SJSA1 (cell line): ENCODE measurements at regions not wholly inside any gene's neighbourhood (a gene's known extent, or its start where the extent isn't known, plus 50 kb on each side); places are given as distances from the start of the nearest gene placed in this dataset.
"Not testable (repeated sequence)": the region's sequence is repeated elsewhere in the genome, so short reads cannot be mapped to it uniquely, and the experiment has no call there.

ENCODE experiments used
- DNase-seq, 2 experiments: peaks; one replicate each; pipeline ENCODE4 v3.0.0-alpha.2; 2015 to 2020; ENCODE audit warnings: low spot score in 2 of 2, low read depth in 1 of 2
- H3K27ac ChIP-seq: fragments of 250-450 bp; sonication (Bioruptor Pico); 2 replicates; pipeline ENCODE4 v1.5.1; 2020; ENCODE audit warnings: mild to moderate bottlenecking, moderate library complexity
- H3K27me3 ChIP-seq: fragments of 250-450 bp; sonication (Bioruptor Pico); replicated peaks from 2 replicates; pipeline ENCODE4 v1.5.1; 2020; ENCODE audit warnings: mild to moderate bottlenecking, moderate library complexity
- H3K36me3 ChIP-seq: fragments of 250-450 bp; sonication (Bioruptor Pico); 2 replicates; pipeline ENCODE4 v1.5.1; 2020; ENCODE audit warnings: mild to moderate bottlenecking
- H3K4me1 ChIP-seq: fragments of 250-450 bp; sonication (Bioruptor Pico); replicated peaks from 2 replicates; pipeline ENCODE4 v1.6.1; 2021; ENCODE audit warnings: mild to moderate bottlenecking
- H3K4me3 ChIP-seq: fragments of 250-450 bp; sonication (Bioruptor Pico); 2 replicates; pipeline ENCODE4 v1.5.1; 2020; ENCODE audit warnings: mild to moderate bottlenecking
- H3K9me3 ChIP-seq: fragments of 250-450 bp; sonication (Bioruptor Pico); replicated peaks from 2 replicates; pipeline ENCODE4 v1.5.1; 2020; ENCODE audit warnings: mild to moderate bottlenecking

DNA sequence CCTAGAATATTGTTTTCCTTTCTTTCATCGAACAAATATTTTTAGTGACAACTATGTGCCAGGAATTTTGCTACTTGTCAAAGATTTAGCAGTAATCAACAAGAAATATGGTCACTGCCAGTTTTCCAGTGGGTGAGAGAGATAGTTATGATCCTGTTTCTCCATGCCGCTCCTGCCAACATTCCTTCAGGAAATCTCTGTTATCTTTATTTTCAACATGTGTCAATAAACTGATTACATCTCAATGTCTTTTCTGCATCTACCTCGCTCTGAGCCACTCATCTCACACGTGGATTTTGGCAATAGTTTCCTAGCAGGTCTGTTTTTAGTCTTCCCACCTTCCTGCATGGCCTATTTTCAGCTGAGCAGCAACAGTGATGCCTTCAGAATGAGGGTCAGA, 650.0 kb upstream of the STXBP6 start:
- Histone ChIP-seq H3K4me1 (no peaks in the 10 kb centered on the region), H3K27ac (no peak overlapping the region), H3K9me3 (no peaks in the 10 kb centered on the region), H3K4me3 (no peak overlapping the region), H3K27me3 (no peaks in the 10 kb centered on the region), H3K36me3 (no peaks in the 10 kb centered on the region)
- no peak for DNase-seq

DNA sequence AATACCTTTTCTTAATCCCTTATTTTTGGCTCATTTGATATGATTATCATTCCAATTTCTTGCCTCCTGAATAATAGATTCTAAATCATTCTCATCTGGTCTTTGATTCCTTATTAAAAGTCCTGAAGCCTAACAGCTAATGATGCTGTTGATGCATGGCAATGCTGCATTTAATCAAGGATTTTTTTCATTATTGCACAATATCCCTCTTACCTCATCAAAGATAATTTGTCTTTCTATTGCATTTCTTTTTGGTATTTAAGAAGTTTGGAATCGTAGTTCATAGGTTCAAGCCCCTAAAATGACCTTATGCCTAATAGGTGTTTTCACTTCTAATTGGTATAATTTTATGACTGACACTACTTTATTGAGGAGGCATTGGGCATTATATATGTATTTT, 648.2 kb upstream of the STXBP6 start:
- H3K27me3 ChIP-seq = no peaks in the 10 kb centered on the region
- no peak for DNase-seq
- no peak overlapping the region for H3K4me3 ChIP-seq
- no peaks in the 10 kb centered on the region for H3K4me1 ChIP-seq
- no peaks in the 10 kb centered on the region for H3K36me3 ChIP-seq
- no peaks in the 10 kb centered on the region for H3K9me3 ChIP-seq
- H3K27ac ChIP-seq = no peak overlapping the region

DNA sequence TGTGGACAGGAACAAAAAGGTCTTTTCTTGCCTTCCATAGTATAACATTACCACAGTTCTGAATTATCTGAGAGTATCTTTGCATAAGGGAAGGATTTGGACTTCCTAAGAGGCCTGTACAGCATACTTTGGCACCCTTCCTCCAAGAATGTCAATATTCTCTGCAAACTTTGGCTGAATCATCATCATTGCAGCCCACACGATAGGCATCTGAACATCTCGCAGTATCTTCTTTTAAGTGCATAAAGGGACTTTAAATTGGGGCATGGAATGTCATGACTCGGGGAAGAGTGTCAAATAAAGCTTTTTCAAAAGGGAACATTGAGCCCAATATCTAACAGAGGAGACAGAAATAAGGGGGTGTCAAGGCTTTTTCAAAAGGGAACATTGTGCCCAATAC, 646.2 kb upstream of the STXBP6 start:
- Histone ChIP-seq H3K9me3 (no peaks in the 10 kb centered on the region), H3K4me1 (no peaks in the 10 kb centered on the region), H3K36me3 (no peaks in the 10 kb centered on the region), H3K27me3 (no peaks in the 10 kb centered on the region), H3K4me3 (no peak overlapping the region), H3K27ac (no peak overlapping the region)
- DNase-seq = no peak

DNA sequence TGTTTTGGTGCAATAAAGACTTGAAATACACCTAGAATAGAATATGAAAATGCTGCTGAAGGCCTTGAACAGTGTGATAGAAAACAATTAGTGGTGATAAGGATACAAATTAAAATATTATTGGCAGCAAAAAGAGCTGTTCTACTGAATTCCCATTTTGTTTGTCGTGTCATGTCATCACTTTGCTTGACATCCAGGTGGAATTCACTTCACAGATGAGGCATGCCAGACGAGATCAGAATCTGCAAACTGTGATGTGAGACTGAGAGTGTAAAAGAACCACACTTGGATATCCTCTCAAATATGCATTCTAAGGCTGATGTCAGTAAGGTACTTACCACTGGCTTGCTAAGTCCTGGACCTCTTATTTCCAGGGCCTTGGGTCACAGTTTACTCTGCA, 635.1 kb upstream of the STXBP6 start:
- H3K9me3 ChIP-seq = no peaks in the 10 kb centered on the region
- H3K36me3 ChIP-seq = no peaks in the 10 kb centered on the region
- no peaks in the 10 kb centered on the region for H3K4me1 ChIP-seq
- no peaks in the 10 kb centered on the region for H3K27me3 ChIP-seq
- H3K4me3 ChIP-seq = no peak overlapping the region
- no peak overlapping the region for H3K27ac ChIP-seq
- DNase-seq = no peak

DNA sequence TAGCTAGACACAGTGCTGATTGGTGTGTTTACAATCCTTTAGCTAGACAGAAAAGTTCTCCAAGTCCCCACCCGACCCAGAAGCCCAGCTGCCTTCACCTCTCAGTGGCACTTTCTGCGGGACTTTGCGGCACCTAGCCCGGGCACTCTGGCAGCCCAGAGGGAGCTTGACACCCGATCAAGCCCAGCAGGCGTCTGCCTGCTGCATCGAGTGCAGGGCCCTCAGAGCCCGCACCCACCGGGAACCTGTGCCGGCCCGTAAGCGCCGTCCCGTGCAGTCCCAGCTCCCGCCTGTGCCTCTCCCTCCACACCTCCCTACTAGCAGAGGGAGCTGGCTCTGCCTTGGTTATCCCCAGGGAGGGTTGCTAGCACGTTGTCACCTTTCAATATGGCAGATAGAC, 631.0 kb upstream of the STXBP6 start:
- Histone ChIP-seq H3K36me3 (no peaks in the 10 kb centered on the region), H3K9me3 (no peaks in the 10 kb centered on the region), H3K27ac (no peak overlapping the region), H3K4me3 (no peak overlapping the region), H3K27me3 (no peaks in the 10 kb centered on the region), H3K4me1 (no peaks in the 10 kb centered on the region)
- DNase-seq = no peak

DNA sequence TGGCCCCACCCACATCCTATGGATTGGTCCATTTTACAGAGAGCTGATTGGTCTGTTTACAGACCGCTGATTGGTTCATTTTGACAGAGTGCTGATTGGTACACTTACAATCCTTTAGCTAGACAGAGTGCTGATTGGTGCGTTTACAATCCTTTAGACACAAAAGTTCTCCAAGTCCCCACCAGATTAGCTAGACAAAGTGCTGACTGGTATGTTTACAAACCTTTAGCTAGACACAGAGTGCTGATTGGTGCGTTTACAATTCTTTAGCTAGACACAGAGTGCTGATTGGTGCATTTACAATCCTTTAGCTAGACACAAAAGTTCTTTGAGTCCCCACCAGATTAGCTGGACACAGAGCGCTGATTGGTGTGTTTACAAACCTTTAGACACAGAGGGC, 630.6 kb upstream of the STXBP6 start:
- not testable (repeated sequence) for H3K4me3 ChIP-seq, DNase-seq, H3K27ac ChIP-seq, H3K9me3 ChIP-seq, H3K36me3 ChIP-seq, H3K4me1 ChIP-seq, H3K27me3 ChIP-seq

DNA sequence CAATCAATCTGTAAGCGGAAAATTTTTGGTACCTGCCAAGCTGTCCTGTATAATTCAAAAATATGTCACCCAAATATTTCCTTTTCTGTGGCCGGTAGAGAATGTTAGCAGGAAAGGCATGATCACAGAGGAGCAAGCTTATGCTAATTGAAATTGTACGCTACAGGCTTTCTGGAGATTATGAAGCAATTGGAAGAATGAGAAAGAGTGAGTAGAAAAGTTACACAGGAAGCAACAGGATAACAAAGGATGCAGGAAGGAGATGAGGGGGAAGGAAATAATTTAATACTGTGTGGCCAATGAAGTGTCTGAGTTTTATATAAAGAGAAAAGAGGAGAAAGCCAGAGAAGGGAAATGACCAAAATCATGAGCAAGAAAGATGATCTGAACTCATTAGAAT, 627.2 kb upstream of the STXBP6 start:
- H3K9me3 ChIP-seq = no peaks in the 10 kb centered on the region
- H3K27ac ChIP-seq = no peak overlapping the region
- no peaks in the 10 kb centered on the region for H3K36me3 ChIP-seq
- DNase-seq = no peak
- H3K4me3 ChIP-seq = no peak overlapping the region
- no peaks in the 10 kb centered on the region for H3K27me3 ChIP-seq
- no peaks in the 10 kb centered on the region for H3K4me1 ChIP-seq

DNA sequence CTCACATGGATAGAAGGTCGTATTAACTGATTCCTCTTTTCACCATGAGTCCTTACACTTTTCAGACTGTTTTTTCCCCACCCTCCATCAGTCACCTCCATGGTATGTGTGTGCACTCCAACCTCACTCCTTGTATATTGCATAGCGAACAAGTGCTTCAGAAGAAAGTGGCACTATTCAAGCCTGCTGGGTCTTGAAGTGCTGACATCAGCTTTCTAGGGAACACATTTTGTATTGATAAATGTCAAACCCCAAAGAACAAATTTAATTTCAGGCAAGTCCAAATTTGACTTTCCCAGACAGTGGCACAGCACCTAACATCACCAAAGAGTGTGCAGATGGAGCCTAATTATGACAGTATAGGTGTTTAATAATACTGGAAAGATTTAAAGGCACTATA, 617.4 kb upstream of the STXBP6 start:
- Histone ChIP-seq H3K4me1 (no peaks in the 10 kb centered on the region), H3K27ac (no peak overlapping the region), H3K4me3 (no peak overlapping the region), H3K27me3 (no peaks in the 10 kb centered on the region), H3K9me3 (no peaks in the 10 kb centered on the region), H3K36me3 (no peaks in the 10 kb centered on the region)
- no peak for DNase-seq

DNA sequence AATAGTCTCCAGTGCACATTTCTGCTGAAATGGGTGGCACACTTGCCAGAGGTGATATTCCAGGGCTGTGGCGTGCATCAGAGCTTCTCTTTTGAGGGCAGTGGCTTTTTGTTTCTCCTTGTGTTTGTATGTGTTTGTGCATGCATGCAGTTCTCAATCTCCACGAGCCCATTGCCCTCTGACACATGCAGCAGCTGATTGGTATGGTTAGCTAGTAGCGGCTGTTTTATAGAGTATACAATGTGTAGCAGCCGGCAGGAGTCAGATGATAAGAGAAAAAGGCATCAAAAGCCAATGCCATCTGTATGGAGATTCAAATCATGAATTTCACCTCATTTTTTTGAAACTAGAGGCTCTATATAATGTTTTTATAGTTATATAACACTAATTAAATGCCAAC, 616.9 kb upstream of the STXBP6 start:
- no peak for DNase-seq
- Histone ChIP-seq H3K4me3 (no peak overlapping the region), H3K4me1 (no peaks in the 10 kb centered on the region), H3K9me3 (no peaks in the 10 kb centered on the region), H3K27ac (no peak overlapping the region), H3K27me3 (no peaks in the 10 kb centered on the region), H3K36me3 (no peaks in the 10 kb centered on the region)

DNA sequence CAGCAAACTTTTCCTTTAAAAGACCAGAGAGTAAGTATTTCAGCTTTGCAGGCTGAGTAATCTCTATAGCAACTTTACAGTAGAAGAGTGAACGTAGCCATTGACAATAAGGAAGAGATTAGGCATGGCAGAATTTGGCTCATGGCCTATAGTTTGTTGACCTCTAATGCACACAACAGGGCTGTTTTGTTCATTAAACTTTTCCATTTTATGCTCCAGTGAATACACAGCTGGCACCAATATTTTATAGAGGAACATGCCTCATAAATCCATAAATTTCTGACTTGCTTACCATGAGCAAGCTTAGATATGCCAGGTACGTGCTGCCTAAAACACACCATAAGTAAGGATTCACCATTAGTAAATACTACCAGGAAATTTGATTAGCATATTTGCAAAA, 609.0 kb upstream of the STXBP6 start:
- no peaks in the 10 kb centered on the region; the same call in 1 of the 2 replicates for H3K9me3 ChIP-seq
- H3K27me3 ChIP-seq = no peaks in the 10 kb centered on the region
- no peak overlapping the region for H3K27ac ChIP-seq
- DNase-seq = no peak
- H3K36me3 ChIP-seq = no peaks in the 10 kb centered on the region
- no peak overlapping the region for H3K4me3 ChIP-seq
- no peaks in the 10 kb centered on the region for H3K4me1 ChIP-seq

DNA sequence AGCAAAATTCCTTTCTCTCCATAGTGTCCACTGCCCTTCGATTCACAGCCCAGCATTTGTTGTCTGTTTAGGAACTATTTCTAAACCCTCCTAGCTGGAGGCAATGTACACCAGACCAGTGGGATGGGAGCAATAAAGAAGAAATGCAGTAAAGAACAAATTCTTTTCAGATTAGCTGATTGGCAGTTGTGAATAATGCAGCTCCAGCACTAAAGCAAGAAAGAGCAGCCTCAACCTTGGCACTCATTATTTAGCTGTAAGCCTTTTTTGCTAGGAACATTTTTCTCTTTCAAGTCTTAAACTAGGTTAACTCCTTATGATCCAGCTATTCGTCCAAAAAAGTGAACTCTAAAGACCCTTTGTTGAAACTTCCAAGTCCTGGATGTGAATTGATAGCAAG, 580.5 kb upstream of the STXBP6 start:
- DNase-seq = no peak
- H3K27ac ChIP-seq = no peak overlapping the region
- no peaks in the 10 kb centered on the region for H3K27me3 ChIP-seq
- no peaks in the 10 kb centered on the region for H3K36me3 ChIP-seq
- no peaks in the 10 kb centered on the region for H3K4me1 ChIP-seq
- no peak overlapping the region for H3K4me3 ChIP-seq
- no peaks in the 10 kb centered on the region for H3K9me3 ChIP-seq

DNA sequence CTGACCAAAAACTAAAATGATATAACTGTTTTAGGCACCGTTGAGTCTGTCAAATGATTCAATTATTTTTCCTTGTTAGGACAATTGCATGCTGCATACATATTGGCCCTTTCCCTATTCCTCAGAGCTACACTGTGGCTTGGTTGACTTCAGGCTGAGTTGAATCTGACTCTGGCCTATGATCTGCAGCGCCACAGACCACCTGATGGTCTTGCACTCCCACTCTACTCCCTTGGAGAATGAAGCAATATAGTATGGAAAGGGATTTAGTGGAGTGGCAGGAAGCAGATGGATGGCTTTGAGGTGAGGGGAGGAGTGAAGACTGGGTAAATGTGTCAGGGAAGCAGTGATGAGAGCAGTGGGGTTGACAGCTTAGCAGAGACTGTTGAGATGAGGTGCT, 579.0 kb upstream of the STXBP6 start:
- H3K4me3 ChIP-seq = no peak overlapping the region
- H3K27ac ChIP-seq = no peak overlapping the region
- no peaks in the 10 kb centered on the region for H3K36me3 ChIP-seq
- no peaks in the 10 kb centered on the region for H3K4me1 ChIP-seq
- no peaks in the 10 kb centered on the region for H3K27me3 ChIP-seq
- H3K9me3 ChIP-seq = no peaks in the 10 kb centered on the region
- DNase-seq = no peak

DNA sequence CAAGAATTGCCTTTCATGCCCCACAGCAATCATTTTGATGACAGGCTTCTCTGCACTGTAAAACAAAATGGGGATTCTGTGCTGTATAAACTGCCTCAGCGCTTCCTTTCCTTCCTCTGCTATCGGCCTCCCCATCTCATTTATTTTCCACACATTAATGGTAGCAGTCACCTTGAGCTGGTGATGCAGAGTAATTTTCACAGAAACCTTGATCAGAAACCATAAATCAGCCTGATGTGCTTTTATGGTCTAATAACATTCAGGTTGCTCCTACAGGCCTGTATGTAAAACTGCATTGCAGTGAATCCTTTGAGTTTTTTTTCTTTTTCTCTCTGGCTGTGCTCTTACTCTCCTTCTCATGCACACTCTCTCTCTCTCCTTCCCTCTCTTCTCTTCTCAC, 578.4 kb upstream of the STXBP6 start:
- DNase-seq = no peak
- no peaks in the 10 kb centered on the region for H3K27me3 ChIP-seq
- H3K27ac ChIP-seq = no peak overlapping the region
- H3K4me3 ChIP-seq = no peak overlapping the region
- no peaks in the 10 kb centered on the region for H3K9me3 ChIP-seq
- H3K36me3 ChIP-seq = no peaks in the 10 kb centered on the region
- no peaks in the 10 kb centered on the region for H3K4me1 ChIP-seq

DNA sequence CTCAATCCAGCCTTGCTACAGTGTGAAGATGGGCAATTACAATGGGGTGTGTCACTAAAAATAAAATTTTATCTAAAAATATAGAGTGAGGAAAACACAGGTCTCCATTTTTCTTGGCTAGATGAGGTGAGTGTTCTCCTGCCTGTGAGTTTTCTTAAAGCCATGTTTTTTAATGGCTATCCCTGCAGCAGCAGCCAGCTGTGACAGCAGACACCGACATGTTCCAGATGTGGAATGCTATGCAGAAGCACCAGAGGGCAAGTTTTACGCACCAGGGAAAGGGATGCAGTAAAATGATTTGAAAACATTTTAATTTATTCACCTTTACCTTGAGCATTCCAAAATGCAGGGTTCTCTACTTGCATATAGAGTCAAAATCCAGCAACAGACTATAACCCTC, 577.0 kb upstream of the STXBP6 start:
- Histone ChIP-seq H3K9me3 (no peaks in the 10 kb centered on the region), H3K36me3 (no peaks in the 10 kb centered on the region), H3K27me3 (no peaks in the 10 kb centered on the region), H3K4me1 (no peaks in the 10 kb centered on the region), H3K27ac (no peak overlapping the region), H3K4me3 (no peak overlapping the region)
- DNase-seq = no peak

DNA sequence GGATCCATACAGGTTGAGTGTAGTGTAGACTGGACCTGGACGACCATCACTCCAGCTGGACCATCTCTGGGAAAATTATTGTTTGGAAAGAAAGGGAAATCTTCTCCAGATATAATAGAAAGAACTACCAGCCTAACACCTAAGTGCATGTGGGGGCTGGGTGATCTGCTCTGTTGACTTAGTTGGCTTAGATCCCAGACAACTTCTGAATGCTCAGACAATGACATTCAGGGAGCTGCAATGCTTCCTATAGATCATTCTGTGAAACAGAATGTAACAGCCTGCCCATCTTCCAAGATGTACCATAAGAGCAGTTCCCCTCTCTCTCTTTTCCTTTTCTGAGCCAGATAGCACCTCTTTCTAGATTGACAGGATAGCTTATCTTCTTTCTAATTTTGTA, 572.8 kb upstream of the STXBP6 start:
- no peak for DNase-seq
- H3K9me3 ChIP-seq = no peaks in the 10 kb centered on the region
- H3K4me1 ChIP-seq = no peaks in the 10 kb centered on the region
- no peak overlapping the region for H3K4me3 ChIP-seq
- H3K27ac ChIP-seq = no peak overlapping the region
- H3K27me3 ChIP-seq = no peaks in the 10 kb centered on the region
- H3K36me3 ChIP-seq = no peaks in the 10 kb centered on the region

DNA sequence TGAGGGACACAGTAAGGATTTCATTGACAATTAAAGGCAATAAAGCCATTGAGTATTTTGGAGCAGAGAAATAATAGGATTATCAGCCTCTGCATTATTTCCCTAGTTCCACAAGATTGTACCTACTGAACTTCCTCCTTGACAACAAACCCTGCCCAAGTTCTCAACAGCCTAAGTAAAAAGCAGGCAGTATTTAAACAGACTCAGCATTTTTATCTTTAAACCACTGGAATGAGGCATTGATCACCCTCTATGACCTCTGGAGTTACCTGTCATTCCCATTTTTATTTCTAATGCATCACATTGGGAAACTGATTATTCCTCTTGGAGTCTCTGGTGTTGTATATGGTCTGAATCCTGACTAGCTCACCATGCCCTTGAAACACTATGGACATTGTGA, 570.6 kb upstream of the STXBP6 start:
- Histone ChIP-seq H3K4me3 (no peak overlapping the region), H3K36me3 (no peaks in the 10 kb centered on the region), H3K9me3 (no peaks in the 10 kb centered on the region), H3K27me3 (no peaks in the 10 kb centered on the region), H3K27ac (no peak overlapping the region), H3K4me1 (no peaks in the 10 kb centered on the region)
- no peak for DNase-seq
